Mucosa of rectum (tissue), 2 donors: ENCODE measurements at regions not wholly inside any gene's neighbourhood (a gene's known extent, or its start where the extent isn't known, plus 50 kb on each side); places are given as distances from the start of the nearest gene placed in this dataset.

ENCODE experiments used
- H3K27ac ChIP-seq, 2 donors: one replicate each; pipeline ENCODE4 v1.7.0; 2013; ENCODE audit warnings: inconsistent platforms in 2 of 2, low read depth in 2 of 2, low read length in 2 of 2
- H3K27me3 ChIP-seq, 2 donors: one replicate each; pipeline ENCODE4 v1.7.0; 2013; ENCODE audit warnings: low read length in 2 of 2; ENCODE audit not compliant: control insufficient read depth in 2 of 2, insufficient read depth in 2 of 2
- H3K36me3 ChIP-seq, 2 donors: one replicate each; pipeline ENCODE4 v1.7.0; 2013; ENCODE audit warnings: low read length in 2 of 2; ENCODE audit not compliant: control insufficient read depth in 2 of 2, insufficient read depth in 2 of 2
- H3K4me1 ChIP-seq, 2 donors: one replicate each; pipeline ENCODE4 v1.7.0; 2013; ENCODE audit warnings: low read length in 2 of 2, mild to moderate bottlenecking in 1 of 2; ENCODE audit not compliant: control insufficient read depth in 2 of 2, insufficient read depth in 2 of 2
- H3K4me3 ChIP-seq, 2 donors: one replicate each; pipeline ENCODE4 v1.7.0; 2013; ENCODE audit warnings: low read length in 2 of 2
- H3K9ac ChIP-seq, 2 donors: one replicate each; pipeline ENCODE4 v1.7.0; 2013; ENCODE audit warnings: low read length in 2 of 2, low read depth in 1 of 2, mild to moderate bottlenecking in 1 of 2
- H3K9me3 ChIP-seq, 2 donors: one replicate each; pipeline ENCODE4 v1.7.0; 2013; ENCODE audit warnings: low read length in 2 of 2; ENCODE audit not compliant: control insufficient read depth in 2 of 2
- donor health status: healthy.
- donor health status: Normal muscosa, but diverticular disease.

- H3K27me3 ChIP-seq, result no peaks in the 10 kb centered on the region
- H3K9ac ChIP-seq, result no peak overlapping the region
- no peak overlapping the region for H3K4me3 ChIP-seq
- no peaks in the 10 kb centered on the region for H3K36me3 ChIP-seq
- H3K27ac ChIP-seq, result no peak overlapping the region
- no peaks in the 10 kb centered on the region for H3K4me1 ChIP-seq
- no peaks in the 10 kb centered on the region for H3K9me3 ChIP-seq
Observed at GRCh38 chr12:78470354-78471195, 394.0 kb upstream of the SYT1 start.

GRCh38 chr12:78473136-78473535 lies 391.4 kb upstream of the SYT1 start:
- H3K9ac ChIP-seq, result no peak overlapping the region
- no peak overlapping the region for H3K27ac ChIP-seq
- H3K4me1 ChIP-seq, result no peaks in the 10 kb centered on the region
- H3K36me3 ChIP-seq, result no peaks in the 10 kb centered on the region
- no peaks in the 10 kb centered on the region for H3K9me3 ChIP-seq
- no peak overlapping the region for H3K4me3 ChIP-seq
- H3K27me3 ChIP-seq, result no peaks in the 10 kb centered on the region

DNA sequence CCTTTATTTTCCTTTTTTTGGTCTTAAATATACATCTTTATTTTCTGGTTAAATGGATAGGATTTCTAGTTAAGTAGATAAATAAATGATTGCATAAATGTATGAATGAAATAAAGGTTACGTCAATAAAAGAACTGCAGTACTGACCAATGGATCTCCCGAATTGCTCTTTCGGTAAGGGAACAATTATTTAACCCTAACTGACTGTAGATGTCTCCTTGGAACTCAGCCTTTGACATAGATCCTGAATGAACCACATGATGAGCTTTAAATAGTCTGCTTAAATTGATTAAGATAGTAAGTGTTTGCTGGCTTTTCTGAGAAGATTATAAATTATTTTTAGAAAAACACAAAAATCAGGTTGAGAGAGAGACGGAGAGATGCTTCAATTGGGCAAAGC lies 391.0 kb upstream of the SYT1 start:
- Histone ChIP-seq H3K9ac (no peak overlapping the region), H3K4me3 (no peak overlapping the region), H3K27ac (no peak overlapping the region), H3K4me1 (no peaks in the 10 kb centered on the region), H3K36me3 (no peaks in the 10 kb centered on the region), H3K9me3 (no peaks in the 10 kb centered on the region), H3K27me3 (no peaks in the 10 kb centered on the region)

DNA sequence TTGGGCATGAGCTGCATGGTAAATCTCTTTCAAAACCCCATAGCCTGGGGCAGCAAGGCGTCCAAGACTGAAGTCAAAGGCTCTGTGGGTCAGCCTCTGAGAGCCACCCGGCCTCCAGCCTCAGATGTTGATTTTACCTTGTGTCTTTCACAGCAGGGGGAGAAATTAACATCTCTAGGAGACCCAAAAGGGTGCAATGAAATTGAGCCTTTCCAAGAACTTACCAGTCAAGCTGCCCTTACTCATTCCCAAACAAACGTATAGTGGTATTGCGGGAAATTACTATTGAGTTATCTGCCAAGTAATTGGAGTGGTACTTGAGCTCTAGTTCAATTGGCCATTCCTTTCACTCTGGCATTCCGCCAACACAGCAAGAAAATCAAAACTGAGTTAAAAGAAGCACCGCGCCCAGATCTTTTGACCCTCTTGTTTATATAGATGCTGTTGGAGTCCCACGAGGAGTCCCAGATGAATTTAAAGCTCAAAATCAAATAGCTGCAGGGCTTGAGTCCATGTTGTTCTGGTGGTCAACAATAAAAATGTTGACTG lies 380.7 kb upstream of the SYT1 start:
- H3K9me3 ChIP-seq, result no peaks in the 10 kb centered on the region
- no peak overlapping the region for H3K4me3 ChIP-seq
- no peak overlapping the region for H3K27ac ChIP-seq
- H3K36me3 ChIP-seq, result no peaks in the 10 kb centered on the region
- no peaks in the 10 kb centered on the region for H3K4me1 ChIP-seq
- H3K27me3 ChIP-seq, result no peaks in the 10 kb centered on the region
- no peak overlapping the region for H3K9ac ChIP-seq

DNA sequence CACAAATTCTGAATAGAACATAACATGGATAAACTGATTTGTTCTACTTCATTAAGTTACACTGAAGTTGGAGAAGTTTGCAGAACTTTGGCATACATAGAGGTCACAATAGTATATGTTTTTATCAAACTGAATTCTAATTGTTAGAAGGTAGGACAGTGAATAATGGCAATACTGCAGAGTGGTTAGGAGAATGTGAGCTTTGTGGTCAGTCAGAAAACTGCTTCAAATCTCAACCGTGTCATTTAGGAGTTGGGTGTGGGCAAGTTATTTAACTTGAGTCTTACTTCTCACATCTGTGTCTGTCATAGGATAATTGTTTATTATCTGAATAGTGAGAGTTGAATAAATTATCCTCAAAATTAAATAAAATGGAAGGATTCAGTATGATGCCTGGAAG lies 374.6 kb upstream of the SYT1 start:
- no peaks in the 10 kb centered on the region for H3K36me3 ChIP-seq
- H3K27me3 ChIP-seq, result no peaks in the 10 kb centered on the region
- no peak overlapping the region for H3K27ac ChIP-seq
- no peaks in the 10 kb centered on the region for H3K9me3 ChIP-seq
- no peak overlapping the region for H3K9ac ChIP-seq
- no peaks in the 10 kb centered on the region for H3K4me1 ChIP-seq
- H3K4me3 ChIP-seq, result no peak overlapping the region

DNA sequence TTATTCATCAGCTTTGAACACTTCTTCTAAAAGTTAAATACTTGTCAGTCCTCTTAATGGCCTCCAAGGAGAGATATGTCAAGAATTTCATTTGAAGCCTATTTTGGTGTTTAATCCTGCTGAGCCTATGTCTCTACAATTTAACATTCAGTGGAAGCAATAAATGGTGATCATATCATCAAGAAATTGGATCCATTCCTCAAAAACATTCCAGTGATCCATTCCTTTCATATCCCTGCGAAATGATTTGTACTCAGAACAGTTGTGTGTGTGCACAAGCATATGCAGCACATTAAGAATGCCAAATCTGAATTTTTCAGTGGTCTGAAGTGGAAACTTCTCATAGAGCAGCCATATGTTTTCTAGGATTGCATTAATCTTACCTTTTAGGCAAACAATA lies 373.7 kb upstream of the SYT1 start:
- no peak overlapping the region for H3K9ac ChIP-seq
- no peaks in the 10 kb centered on the region for H3K9me3 ChIP-seq
- no peak overlapping the region for H3K4me3 ChIP-seq
- H3K4me1 ChIP-seq, result no peaks in the 10 kb centered on the region
- no peaks in the 10 kb centered on the region for H3K36me3 ChIP-seq
- H3K27me3 ChIP-seq, result no peaks in the 10 kb centered on the region
- H3K27ac ChIP-seq, result no peak overlapping the region

DNA sequence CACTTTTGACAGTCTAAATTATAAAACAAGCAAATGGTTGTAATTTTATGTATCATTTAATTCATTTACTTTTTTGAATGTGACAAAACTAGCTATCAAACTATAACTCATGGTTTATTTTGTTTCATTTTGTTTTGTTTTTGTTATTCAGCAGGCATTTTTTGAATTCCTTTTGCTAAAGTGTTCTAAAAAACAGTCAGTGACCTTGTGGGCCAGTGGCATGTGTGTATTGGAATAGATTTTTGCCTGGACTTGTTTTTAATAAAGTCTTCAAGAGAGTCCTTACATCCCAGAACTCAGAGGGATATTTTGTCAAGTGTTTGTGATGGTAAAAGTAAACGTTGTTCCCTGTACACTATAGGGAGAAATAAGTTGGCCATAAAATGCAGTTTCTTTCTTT lies 369.7 kb upstream of the SYT1 start:
- Histone ChIP-seq H3K27me3 (no peaks in the 10 kb centered on the region), H3K9me3 (no peaks in the 10 kb centered on the region), H3K27ac (no peak overlapping the region), H3K9ac (no peak overlapping the region), H3K4me1 (no peaks in the 10 kb centered on the region), H3K36me3 (no peaks in the 10 kb centered on the region), H3K4me3 (no peak overlapping the region)

DNA sequence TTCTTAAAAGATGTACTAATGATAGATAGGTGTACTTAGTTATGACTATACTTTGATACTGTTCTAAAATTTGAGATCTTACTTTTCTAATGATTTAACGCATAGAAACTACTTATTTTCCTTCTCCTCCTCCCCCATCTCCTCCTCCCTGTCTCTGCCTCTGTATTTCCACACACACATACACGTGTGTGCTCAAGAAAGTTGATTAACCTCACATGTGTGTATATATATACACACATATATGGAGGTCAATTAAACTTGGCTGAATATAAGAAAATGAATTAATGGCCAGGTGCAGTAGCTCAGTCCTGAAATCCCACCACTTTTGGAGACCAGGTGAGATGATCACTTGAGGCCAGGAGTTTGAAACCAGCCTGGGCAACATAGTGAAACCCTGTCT lies 362.7 kb upstream of the SYT1 start:
- Histone ChIP-seq H3K9ac (no peak overlapping the region), H3K27ac (no peak overlapping the region), H3K4me1 (no peaks in the 10 kb centered on the region), H3K27me3 (no peaks in the 10 kb centered on the region), H3K36me3 (no peaks in the 10 kb centered on the region), H3K4me3 (no peak overlapping the region), H3K9me3 (no peaks in the 10 kb centered on the region)

- Histone ChIP-seq H3K9ac (no peak overlapping the region), H3K27ac (no peak overlapping the region), H3K27me3 (no peaks in the 10 kb centered on the region), H3K4me1 (no peaks in the 10 kb centered on the region), H3K4me3 (no peak overlapping the region), H3K36me3 (no peaks in the 10 kb centered on the region), H3K9me3 (no peaks in the 10 kb centered on the region)
Observed at GRCh38 chr12:78519422-78519821, 345.2 kb upstream of the SYT1 start.

DNA sequence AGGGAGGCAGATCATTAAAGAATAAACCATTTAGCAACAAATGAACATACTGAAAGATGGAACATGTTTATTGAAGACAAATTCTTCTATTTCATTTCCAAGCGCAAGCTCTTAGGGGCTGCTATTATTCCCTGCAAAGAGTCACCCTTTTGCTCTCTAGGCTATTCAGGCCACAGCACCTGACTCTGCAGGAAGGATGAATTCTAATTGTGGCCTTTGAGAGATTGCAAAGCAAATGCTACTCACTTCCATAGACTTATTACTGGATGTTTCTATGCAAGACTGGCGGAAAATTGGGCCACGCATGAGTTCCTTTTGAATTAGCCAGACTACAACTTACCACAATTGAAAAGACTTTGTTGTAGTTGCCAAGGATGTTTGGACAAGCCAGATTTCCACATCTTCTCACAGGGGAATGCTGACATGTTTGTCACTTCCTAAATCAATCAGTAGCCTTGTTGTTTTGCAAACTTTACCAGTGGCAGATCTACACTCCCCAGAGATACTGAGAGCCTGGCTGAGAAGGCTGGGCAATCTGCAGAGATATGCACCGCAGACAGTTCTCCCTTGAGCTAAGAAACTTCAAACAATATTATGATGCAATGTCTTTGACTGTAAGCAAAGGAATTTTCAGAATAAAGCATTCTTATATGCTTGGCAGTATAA lies 334.3 kb upstream of the SYT1 start:
- no peaks in the 10 kb centered on the region for H3K4me1 ChIP-seq
- no peaks in the 10 kb centered on the region for H3K9me3 ChIP-seq
- no peaks in the 10 kb centered on the region for H3K27me3 ChIP-seq
- H3K36me3 ChIP-seq, result no peaks in the 10 kb centered on the region
- H3K27ac ChIP-seq, result no peak overlapping the region
- H3K9ac ChIP-seq, result no peak overlapping the region
- H3K4me3 ChIP-seq, result no peak overlapping the region
